COLO668 (cell line): ENCODE measurements at regions not wholly inside any gene's neighbourhood (a gene's known extent, or its start where the extent isn't known, plus 50 kb on each side); places are given as distances from the start of the nearest gene placed in this dataset.
"Not testable (repeated sequence)": the region's sequence is repeated elsewhere in the genome, so short reads cannot be mapped to it uniquely, and the experiment has no call there.

ENCODE experiments used
- DNase-seq: peaks from one replicate; lab custom pipeline; 2025; ENCODE audit not compliant: unreplicated experiment; lab: John Stamatoyannopoulos, UW

- DNase-seq = peak; percentile 82
Observed at GRCh38 chr1:146376309-146376707, 147.5 kb upstream of the NOTCH2NLA start.

GRCh38 chr1:146375108-146375507 lies 146.3 kb upstream of the NOTCH2NLA start:
- not testable (repeated sequence) for DNase-seq

- DNase-seq = peak; percentile 57
Observed at GRCh38 chr1:146369940-146370339, 141.1 kb upstream of the NOTCH2NLA start.

- not testable (repeated sequence) for DNase-seq
Observed at GRCh38 chr1:146355373-146355772, 126.6 kb upstream of the NOTCH2NLA start.

GRCh38 chr1:146326863-146327262 lies 98.0 kb upstream of the NOTCH2NLA start:
- DNase-seq = not testable (repeated sequence)

- DNase-seq = not testable (repeated sequence)
Observed at GRCh38 chr1:146324463-146324862, 95.6 kb upstream of the NOTCH2NLA start.

GRCh38 chr1:146323302-146323701 lies 94.5 kb upstream of the NOTCH2NLA start:
- not testable (repeated sequence) for DNase-seq

- not testable (repeated sequence) for DNase-seq
Observed at GRCh38 chr1:146322893-146323292, 94.1 kb upstream of the NOTCH2NLA start.

- not testable (repeated sequence) for DNase-seq
Observed at GRCh38 chr1:146318715-146319114, 89.9 kb upstream of the NOTCH2NLA start.

GRCh38 chr1:146317785-146318184 lies 89.0 kb upstream of the NOTCH2NLA start:
- DNase-seq = not testable (repeated sequence)

- DNase-seq = not testable (repeated sequence)
Observed at GRCh38 chr1:146314449-146315246, 85.8 kb upstream of the NOTCH2NLA start.

GRCh38 chr1:146310579-146310978 lies 81.8 kb upstream of the NOTCH2NLA start:
- DNase-seq = not testable (repeated sequence)

- DNase-seq = not testable (repeated sequence)
Observed at GRCh38 chr1:146309427-146309826, 80.6 kb upstream of the NOTCH2NLA start.

GRCh38 chr1:146308892-146309291 lies 80.1 kb upstream of the NOTCH2NLA start:
- not testable (repeated sequence) for DNase-seq

- not testable (repeated sequence) for DNase-seq
Observed at GRCh38 chr1:146308152-146308551, 79.3 kb upstream of the NOTCH2NLA start.

- DNase-seq = not testable (repeated sequence)
Observed at GRCh38 chr1:146307632-146308031, 78.8 kb upstream of the NOTCH2NLA start.

- DNase-seq = not testable (repeated sequence)
Observed at GRCh38 chr1:146306651-146307050, 77.8 kb upstream of the NOTCH2NLA start.

GRCh38 chr1:146305442-146305841 lies 76.6 kb upstream of the NOTCH2NLA start:
- DNase-seq = not testable (repeated sequence)

- not testable (repeated sequence) for DNase-seq
Observed at GRCh38 chr1:146298575-146298897, 69.7 kb upstream of the NOTCH2NLA start.

- not testable (repeated sequence) for DNase-seq
Observed at GRCh38 chr1:146297781-146298574, 69.2 kb upstream of the NOTCH2NLA start.

- DNase-seq = not testable (repeated sequence)
Observed at GRCh38 chr1:146292940-146293936, 64.4 kb upstream of the NOTCH2NLA start.
